SK-N-SH (cell line): ENCODE measurements at regions not wholly inside any gene's neighbourhood (a gene's known extent, or its start where the extent isn't known, plus 50 kb on each side); places are given as distances from the start of the nearest gene placed in this dataset.

Experiments used
- CTCF ChIA-PET: fragments of 300-600, 350-600 bp; formaldehyde crosslinking; extraction: SDS; loops from one replicate; lab custom pipeline; 2021; lab: Yijun Ruan, JAX
- POLR2A ChIA-PET: fragments of 350-600 bp; sonication (Branson Sonifier 250); formaldehyde crosslinking; extraction: SDS; loops from one replicate; lab custom pipeline; 2020; ENCODE audit warnings: antibody characterized with exemption, inconsistent platforms; lab: Yijun Ruan, JAX
- DNase-seq: peaks from one replicate; pipeline ENCODE4 v3.0.0; 2012
- H2AFZ ChIP-seq: fragments of 200-600 bp; sonication (generic); 2 replicates; pipeline ENCODE4 v1.8.1; 2016; ENCODE audit warnings: antibody characterized with exemption, mild to moderate bottlenecking, low read depth
- H3F3A ChIP-seq: fragments of 200-600 bp; sonication (generic); replicated peaks from 2 replicates; pipeline ENCODE3; 2016; ENCODE audit warnings: antibody characterized with exemption, mild to moderate bottlenecking; ENCODE audit not compliant: insufficient read depth
- H3K27ac ChIP-seq, 2 experiments: fragments of 200-500 bp in 1 of 2; fragments of 200-600 bp in 1 of 2; sonication (Bioruptor generic) in 1 of 2; sonication (generic), shearing (Covaris generic) in 1 of 2; 2 replicates each; pipeline versions ENCODE4 v1.5.1 to v1.6.1; 2014 to 2016; ENCODE audit warnings: low read depth in 2 of 2, inconsistent platforms in 1 of 2, low read length in 1 of 2, mild to moderate bottlenecking in 1 of 2, mixed read lengths in 1 of 2
- H3K27me3 ChIP-seq: fragments of 200-600 bp; sonication (generic), shearing (Covaris generic); 2 replicates; pipeline ENCODE4 v1.6.1; 2016; ENCODE audit warnings: mixed run types; ENCODE audit not compliant: insufficient read depth
- H3K36me3 ChIP-seq, 2 experiments: fragments of 200-500 bp in 1 of 2; fragments of 200-600 bp in 1 of 2; sonication (Bioruptor generic) in 1 of 2; sonication (generic) in 1 of 2; replicated peaks in 1 of 2; 2 replicates each; pipeline versions ENCODE3 to v1.5.1; 2014 to 2016; ENCODE audit warnings: low read length in 1 of 2, mild to moderate bottlenecking in 1 of 2; ENCODE audit not compliant: insufficient read depth in 2 of 2, control insufficient read depth in 1 of 2
- H3K4me1 ChIP-seq, 2 experiments: fragments of 200-500 bp in 1 of 2; fragments of 200-600 bp in 1 of 2; sonication (Bioruptor generic) in 1 of 2; sonication (generic), shearing (Covaris generic) in 1 of 2; 2 replicates each; pipeline versions ENCODE4 v1.5.1 to v1.6.1; 2014 to 2016; ENCODE audit warnings: low read depth in 1 of 2, low read length in 1 of 2, mixed run types in 1 of 2; ENCODE audit not compliant: insufficient read depth in 2 of 2, control insufficient read depth in 1 of 2
- H3K4me2 ChIP-seq: fragments of 200-600 bp; sonication (generic), shearing (Covaris generic); 2 replicates; pipeline ENCODE4 v1.6.1; 2017; ENCODE audit warnings: mixed run types
- H3K4me3 ChIP-seq, 2 experiments: fragments of 200-500 bp in 1 of 2; fragments of 200-600 bp in 1 of 2; sonication (Bioruptor generic) in 1 of 2; sonication (generic), shearing (Covaris generic) in 1 of 2; 2 replicates each; pipeline versions ENCODE4 v1.5.1 to v1.8.1; 2014 to 2016; ENCODE audit warnings: low read depth in 2 of 2, inconsistent platforms in 1 of 2, low read length in 1 of 2, mild to moderate bottlenecking in 1 of 2, mixed read lengths in 1 of 2, moderate library complexity in 1 of 2
- H3K79me2 ChIP-seq: fragments of 200-600 bp; sonication (generic); 2 replicates; pipeline ENCODE4 v1.8.1; 2017; ENCODE audit warnings: mild to moderate bottlenecking; ENCODE audit not compliant: insufficient read depth
- H3K9ac ChIP-seq: fragments of 200-600 bp; sonication (generic); 2 replicates; pipeline ENCODE4 v1.6.1; 2017; ENCODE audit warnings: mixed run types
- H3K9me2 ChIP-seq: fragments of 200-600 bp; sonication (generic); 2 replicates; pipeline ENCODE4 v1.6.1; 2017; ENCODE audit warnings: mixed run types
- H3K9me3 ChIP-seq: fragments of 200-600 bp; sonication (generic); 2 replicates; pipeline ENCODE4 v1.6.1; 2017; ENCODE audit warnings: mixed run types, mild to moderate bottlenecking, moderate library complexity
- H4K20me1 ChIP-seq: fragments of 200-600 bp; sonication (generic); 2 replicates; pipeline ENCODE4 v1.6.1; 2017; ENCODE audit warnings: mild to moderate bottlenecking, mixed run types; ENCODE audit not compliant: insufficient read depth
- CHD2 ChIP-seq: fragments of 150-350 bp; IDR thresholded peaks from 2 replicates; pipeline ENCODE4 v1.6.1; 2018; ENCODE audit warnings: low read length; ENCODE audit not compliant: partially characterized antibody
- EZH2phosphoT487 ChIP-seq: fragments of 200-600 bp; sonication (generic); IDR thresholded peaks from 2 replicates; pipeline ENCODE4 v1.6.1; 2017; ENCODE audit warnings: low read depth, mixed run types, mild to moderate bottlenecking, antibody characterized with exemption, moderate library complexity, borderline replicate concordance
- FOSL2 ChIP-seq: IDR thresholded peaks from 2 replicates; pipeline ENCODE4 v1.4.0; 2012; ENCODE audit warnings: low read depth, mild to moderate bottlenecking, moderate library complexity, borderline replicate concordance
- GABPA ChIP-seq: IDR thresholded peaks from 2 replicates; pipeline ENCODE4 v1.4.0; 2012; ENCODE audit warnings: low read depth, mild to moderate bottlenecking
- IRF3 ChIP-seq: fragments of 150-350 bp; IDR thresholded peaks from 2 replicates; pipeline ENCODE4 v1.6.1; 2016; ENCODE audit warnings: mild to moderate bottlenecking, low read depth, low read length
- MAX ChIP-seq: IDR thresholded peaks from 2 replicates; pipeline ENCODE4 v1.4.0; 2012; ENCODE audit warnings: low read depth
- NFIC ChIP-seq: IDR thresholded peaks from 2 replicates; pipeline ENCODE4 v1.4.0; 2012; ENCODE audit warnings: borderline replicate concordance
- POLR2AphosphoS5 ChIP-seq: IDR thresholded peaks from 2 replicates; pipeline ENCODE4 v1.6.1; 2012; ENCODE audit warnings: low read depth, low read length
- RCOR1 ChIP-seq: fragments of 150-350 bp; IDR thresholded peaks from 2 replicates; pipeline ENCODE4 v1.6.1; 2017; ENCODE audit warnings: antibody characterized with exemption, low read length
- RFX5 ChIP-seq: IDR thresholded peaks from 2 replicates; pipeline ENCODE4 v1.6.1; 2012; ENCODE audit warnings: mild to moderate bottlenecking, improper control_type of control experiment, low read length
- TCF12 ChIP-seq: IDR thresholded peaks from 2 replicates; pipeline ENCODE4 v1.4.0; 2012
- USF1 ChIP-seq: IDR thresholded peaks from 2 replicates; pipeline ENCODE4 v1.4.0; 2012; ENCODE audit warnings: low read depth, borderline replicate concordance
- USF2 ChIP-seq: fragments of 150-350 bp; IDR thresholded peaks from 2 replicates; pipeline ENCODE4 v1.6.1; 2017; ENCODE audit warnings: antibody characterized with exemption, low read length, low read depth, borderline replicate concordance
- WGBS: methylation state at CpG from one replicate; pipeline ENCODE4 v1.1.6; 2017; ENCODE audit warnings: low lambda C conversion rate; 5-methylcytosine and 5-hydroxymethylcytosine counted together

GRCh38 chr2:221345516-221345915 lies 226.6 kb downstream of the EPHA4 start:
- no peak for DNase-seq
- Histone ChIP-seq H3K9me3 (no peaks in the 10 kb centered on the region), H3K9ac (no peak overlapping the region), H3K4me2 (no peak overlapping the region), H3K79me2 (no peaks in the 10 kb centered on the region), H2AFZ (no peak overlapping the region), H3K36me3 (no peaks in the 10 kb centered on the region), H4K20me1 (no peaks in the 10 kb centered on the region), H3K27me3 (no peaks in the 10 kb centered on the region), H3K4me1 (no peaks in the 10 kb centered on the region), H3K4me3 (no peak overlapping the region), H3K9me2 (no peaks in the 10 kb centered on the region), H3F3A (no peaks in the 10 kb centered on the region), H3K27ac (no peak overlapping the region)
- CTCF ChIA-PET, result no interaction called here
- no peak for TF ChIP-seq POLR2AphosphoS5
- POLR2A ChIA-PET, result no interaction called here

- H2AFZ ChIP-seq, result no peak overlapping the region
- H3K4me1 ChIP-seq, result no peaks in the 10 kb centered on the region
- H3K4me2 ChIP-seq, result no peak overlapping the region
- TF ChIP-seq USF1 (no peak), CHD2 (no peak), NFIC (no peak), RCOR1 (no peak), GABPA (no peak), USF2 (no peak), FOSL2 (no peak), MAX (no peak), RFX5 (no peak), EZH2phosphoT487 (no peak), IRF3 (no peak), TCF12 (no peak)
- no peaks in the 10 kb centered on the region for H3K36me3 ChIP-seq
- ChIA-PET POLR2A (no interaction called here), CTCF (no interaction called here)
- H3K9ac ChIP-seq, result no peak overlapping the region
- 2% methylated on average over 3 of the region's 3 CpGs for WGBS
- H4K20me1 ChIP-seq, result no peaks in the 10 kb centered on the region
- no peak overlapping the region for H3K4me3 ChIP-seq
- no peaks in the 10 kb centered on the region for H3K79me2 ChIP-seq
- H3F3A ChIP-seq, result no peaks in the 10 kb centered on the region
- no peaks in the 10 kb centered on the region for H3K9me2 ChIP-seq
- H3K27me3 ChIP-seq, result no peaks in the 10 kb centered on the region
- H3K27ac ChIP-seq, result no peak overlapping the region
- no peaks in the 10 kb centered on the region for H3K9me3 ChIP-seq
- DNase-seq, result no peak
Observed at GRCh38 chr2:221346411-221346810, 225.7 kb downstream of the EPHA4 start.
